ENCODE measurements at regions not wholly inside any gene's neighbourhood (a gene's known extent, or its start where the extent isn't known, plus 50 kb on each side); places are given as distances from the start of the nearest gene placed in this dataset.
A peak's percentile ranks its signal among the peaks of the same experiment; 100 is the strongest.

GRCh38 chr10:30256084-30256483 lies 93.0 kb downstream of the MTPAP start:
- FAIRE-seq (no peak), DNase-seq (ENCODE audit: insufficient read length) (no peak)
- no peak for TF ChIP-seq POLR2A (IDR thresholded peaks at IDR 0.05; ENCODE audit: low read depth, low read length)

GRCh38 chr10:30254926-30255325 lies 94.2 kb downstream of the MTPAP start:
- DNase-seq (ENCODE audit: insufficient read length) (no peak), FAIRE-seq (no peak)
- TF ChIP-seq POLR2AphosphoS5 (IDR thresholded peaks at IDR 0.05; ENCODE audit: low read depth, low read length) = no peak
- no peak for TF ChIP-seq POLR2A (IDR thresholded peaks at IDR 0.05; ENCODE audit: low read depth, low read length)
- TF ChIP-seq TAF1 (IDR thresholded peaks at IDR 0.05; ENCODE audit: borderline replicate concordance, low read depth, low read length) = no peak

DNA sequence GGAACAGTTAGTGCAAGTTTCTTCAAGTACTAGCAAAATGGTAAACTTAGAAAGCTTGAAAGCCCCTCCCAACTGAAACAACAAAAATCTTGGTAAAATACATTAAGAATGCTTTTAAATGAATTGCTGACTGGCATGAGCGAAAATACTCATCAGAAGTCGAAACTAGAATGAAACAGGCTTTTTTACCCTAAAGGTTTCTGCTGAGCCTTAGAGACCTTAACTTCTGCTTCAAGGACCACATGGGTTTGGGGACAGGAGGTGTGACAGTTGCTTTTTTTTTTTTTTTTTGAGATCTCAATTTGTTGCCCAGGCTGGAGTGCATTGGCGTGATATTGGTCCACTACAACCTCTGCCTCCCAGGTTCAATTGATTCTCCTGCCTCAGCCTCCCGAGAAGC lies 100.3 kb downstream of the MTPAP start:
- FAIRE-seq (no peak), DNase-seq (ENCODE audit: insufficient read length) (no peak)
- TF ChIP-seq POLR2A (IDR thresholded peaks at IDR 0.05; ENCODE audit: low read depth, low read length) (no peak), TAF1 (IDR thresholded peaks at IDR 0.05; ENCODE audit: borderline replicate concordance, low read depth, low read length) (no peak)

GRCh38 chr10:30247704-30248103 lies 101.4 kb downstream of the MTPAP start:
- FAIRE-seq (no peak), DNase-seq (ENCODE audit: insufficient read length) (no peak)
- TF ChIP-seq TAF1 (IDR thresholded peaks at IDR 0.05; ENCODE audit: borderline replicate concordance, low read depth, low read length) = no peak
- no peak for TF ChIP-seq POLR2A (IDR thresholded peaks at IDR 0.05; ENCODE audit: low read depth, low read length)
- TF ChIP-seq POLR2AphosphoS5 (IDR thresholded peaks at IDR 0.05; ENCODE audit: low read depth, low read length) = no peak

DNA sequence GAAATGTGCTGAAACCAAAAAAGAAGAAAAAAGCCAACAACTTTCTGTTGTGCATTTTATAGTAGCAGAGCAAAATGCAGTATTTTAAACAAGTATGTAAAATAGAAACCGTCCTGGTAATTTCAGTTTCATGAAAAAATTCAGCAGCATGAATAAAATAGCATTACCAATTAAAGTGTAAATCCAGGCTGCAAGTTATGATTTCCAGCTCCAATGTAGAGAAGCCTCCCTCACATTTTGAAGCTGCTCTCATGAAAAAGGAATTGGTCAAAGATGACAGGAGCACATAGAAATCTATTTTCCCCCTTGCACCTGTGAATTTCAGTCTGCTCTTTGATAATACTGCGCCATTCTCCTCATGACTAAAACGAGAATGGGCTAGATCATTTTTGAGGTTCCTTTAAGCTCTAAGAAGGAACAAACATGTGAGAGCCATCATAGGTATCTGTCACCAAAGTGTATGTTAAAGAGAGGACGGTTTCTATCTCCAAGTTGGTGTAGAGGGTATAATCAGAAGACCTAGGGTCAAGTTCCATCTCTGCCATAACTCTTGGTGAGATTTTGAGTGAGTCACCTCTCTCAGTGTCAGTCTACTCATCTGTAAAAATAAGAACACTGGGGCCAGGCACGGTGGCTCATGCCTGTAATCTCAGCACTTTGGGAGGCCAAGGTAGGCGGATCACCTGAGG lies 107.5 kb downstream of the MTPAP start:
- FAIRE-seq = peak; percentile 70

GRCh38 chr10:30238836-30239235 lies 110.2 kb downstream of the MTPAP start:
- FAIRE-seq (no peak), DNase-seq (ENCODE audit: insufficient read length) (no peak)
- TF ChIP-seq POLR2A (IDR thresholded peaks at IDR 0.05; ENCODE audit: low read depth, low read length) (no peak), POLR2AphosphoS5 (IDR thresholded peaks at IDR 0.05; ENCODE audit: low read depth, low read length) (no peak), TAF1 (IDR thresholded peaks at IDR 0.05; ENCODE audit: borderline replicate concordance, low read depth, low read length) (no peak)

More for the DNA sequence above, 107.5 kb downstream of the MTPAP start:
- TF ChIP-seq POLR2A (IDR thresholded peaks at IDR 0.05; ENCODE audit: low read depth, low read length) = no peak
- no peak for TF ChIP-seq TAF1 (IDR thresholded peaks at IDR 0.05; ENCODE audit: borderline replicate concordance, low read depth, low read length)
- no peak for TF ChIP-seq POLR2AphosphoS5 (IDR thresholded peaks at IDR 0.05; ENCODE audit: low read depth, low read length)
- no peak for DNase-seq (ENCODE audit: insufficient read length)

DNA sequence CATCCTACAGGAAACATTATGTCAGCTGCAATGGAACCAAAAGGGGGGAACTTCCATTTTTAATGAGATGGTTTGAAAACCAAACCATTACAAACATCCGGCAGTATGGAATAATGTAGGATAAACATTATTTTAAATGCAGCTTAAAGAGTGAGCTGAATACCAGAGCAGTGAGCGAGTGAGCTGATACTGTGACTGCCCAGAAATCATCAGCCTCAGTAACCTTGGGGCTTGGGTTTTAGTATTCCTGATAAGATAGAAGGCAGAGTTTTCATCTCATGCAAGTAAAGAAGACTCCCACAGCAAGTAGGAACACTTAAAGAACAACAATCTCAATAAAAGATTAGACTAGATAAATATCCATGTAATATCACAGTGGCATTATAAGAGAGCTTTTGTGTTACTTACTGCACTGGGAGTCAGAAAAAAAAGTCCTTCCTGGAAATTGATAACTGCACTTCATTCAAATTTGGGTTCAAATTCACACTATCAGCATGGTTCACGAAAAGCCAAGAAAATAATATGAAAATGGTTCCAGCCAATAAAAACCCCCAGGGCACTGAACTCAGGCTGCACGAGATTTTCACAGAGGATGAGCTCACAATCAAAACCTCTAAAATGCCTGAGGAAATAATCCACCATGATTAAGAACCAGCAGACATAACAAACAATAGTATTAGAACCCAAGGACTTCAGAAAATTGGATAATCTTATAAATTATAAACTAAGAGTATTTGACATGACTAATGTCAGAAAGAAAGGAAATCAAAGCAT lies 115.7 kb downstream of the MTPAP start:
- TF ChIP-seq TAF1 (IDR thresholded peaks at IDR 0.05; ENCODE audit: borderline replicate concordance, low read depth, low read length) (no peak), POLR2A (IDR thresholded peaks at IDR 0.05; ENCODE audit: low read depth, low read length) (no peak), POLR2AphosphoS5 (IDR thresholded peaks at IDR 0.05; ENCODE audit: low read depth, low read length) (no peak)
- FAIRE-seq = no peak

GRCh38 chr10:30231709-30232108 lies 117.4 kb downstream of the MTPAP start:
- TF ChIP-seq POLR2AphosphoS5 (IDR thresholded peaks at IDR 0.05; ENCODE audit: low read depth, low read length) = no peak
- TF ChIP-seq POLR2A (IDR thresholded peaks at IDR 0.05; ENCODE audit: low read depth, low read length) = no peak
- TF ChIP-seq TAF1 (IDR thresholded peaks at IDR 0.05; ENCODE audit: borderline replicate concordance, low read depth, low read length) = no peak
- FAIRE-seq = no peak
- no peak for DNase-seq (ENCODE audit: insufficient read length)

More for the DNA sequence above, 115.7 kb downstream of the MTPAP start:
- DNase-seq (ENCODE audit: insufficient read length) = no peak

- FAIRE-seq = peak; percentile 81
- no peak for DNase-seq (ENCODE audit: insufficient read length)
- TF ChIP-seq TAF1 (IDR thresholded peaks at IDR 0.05; ENCODE audit: borderline replicate concordance, low read depth, low read length) = no peak
- TF ChIP-seq POLR2A (IDR thresholded peaks at IDR 0.05; ENCODE audit: low read depth, low read length) = no peak
- no peak for TF ChIP-seq POLR2AphosphoS5 (IDR thresholded peaks at IDR 0.05; ENCODE audit: low read depth, low read length)
Observed at GRCh38 chr10:30231071-30231652, 117.9 kb downstream of the MTPAP start.

DNA sequence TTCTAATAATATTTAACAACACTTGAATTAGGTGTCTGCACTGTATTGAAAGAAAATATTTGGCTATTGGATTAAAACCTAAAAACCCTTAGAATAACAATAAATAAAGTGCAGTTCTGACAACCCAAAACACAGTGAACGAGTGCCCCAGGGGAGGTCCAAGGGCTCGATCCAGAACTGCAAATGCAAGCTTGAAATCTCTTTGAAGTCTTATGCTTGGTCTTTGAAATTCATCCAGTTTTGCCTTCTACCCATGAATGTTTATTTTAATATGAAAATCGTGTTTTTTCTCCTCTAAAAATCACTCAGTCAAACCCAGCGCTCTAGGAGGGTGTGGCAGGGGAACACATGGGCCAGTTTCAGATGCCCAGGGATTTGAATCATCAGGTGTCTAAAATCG lies 119.5 kb downstream of the MTPAP start:
- TF ChIP-seq TAF1 (IDR thresholded peaks at IDR 0.05; ENCODE audit: borderline replicate concordance, low read depth, low read length) (no peak), POLR2AphosphoS5 (IDR thresholded peaks at IDR 0.05; ENCODE audit: low read depth, low read length) (no peak), POLR2A (IDR thresholded peaks at IDR 0.05; ENCODE audit: low read depth, low read length) (no peak)
- FAIRE-seq = no peak
- no peak for DNase-seq (ENCODE audit: insufficient read length)

- FAIRE-seq (no peak), DNase-seq (ENCODE audit: insufficient read length) (no peak)
- TF ChIP-seq POLR2A (IDR thresholded peaks at IDR 0.05; ENCODE audit: low read depth, low read length) (no peak), POLR2AphosphoS5 (IDR thresholded peaks at IDR 0.05; ENCODE audit: low read depth, low read length) (no peak)
Observed at GRCh38 chr10:30228417-30229036, 120.6 kb downstream of the MTPAP start.
